Stimulated activated CD4-positive, alpha-beta T cell treated with anti-CD3 and anti-CD28 coated beads, Interleukin-4, amount 100 ng/mL, for 48 hours (primary cell): ENCODE measurements at regions not wholly inside any gene's neighbourhood (a gene's known extent, or its start where the extent isn't known, plus 50 kb on each side); places are given as distances from the start of the nearest gene placed in this dataset.
"Not testable (repeated sequence)": the region's sequence is repeated elsewhere in the genome, so short reads cannot be mapped to it uniquely, and the experiment has no call there.

Experiments used
- DNase-seq, 2 donors: peaks; one replicate each; pipeline ENCODE4 v3.0.0-alpha.2; 2020; ENCODE audit warnings: low read depth in 2 of 2

DNA sequence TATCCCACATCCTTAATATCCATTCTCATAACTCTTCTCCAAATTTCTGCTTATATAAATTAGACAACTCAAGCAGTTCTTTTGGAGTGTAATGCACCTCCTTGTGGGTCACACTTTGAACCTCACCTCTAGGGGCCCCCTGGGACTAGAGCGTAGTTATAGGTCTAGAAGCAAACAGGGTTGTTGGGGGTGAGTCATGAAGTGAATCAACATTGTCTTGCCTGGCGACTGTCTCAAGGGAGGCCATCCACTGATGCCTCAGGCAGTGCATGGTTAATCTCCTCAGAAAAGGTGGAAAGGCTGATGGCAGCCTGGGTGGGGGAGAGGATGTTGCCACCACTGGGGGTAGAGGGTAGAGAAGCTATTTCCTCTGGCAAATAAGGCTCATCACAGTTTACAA is 129.1 kb downstream of the TNFRSF21 start:
- no peak for DNase-seq

DNA sequence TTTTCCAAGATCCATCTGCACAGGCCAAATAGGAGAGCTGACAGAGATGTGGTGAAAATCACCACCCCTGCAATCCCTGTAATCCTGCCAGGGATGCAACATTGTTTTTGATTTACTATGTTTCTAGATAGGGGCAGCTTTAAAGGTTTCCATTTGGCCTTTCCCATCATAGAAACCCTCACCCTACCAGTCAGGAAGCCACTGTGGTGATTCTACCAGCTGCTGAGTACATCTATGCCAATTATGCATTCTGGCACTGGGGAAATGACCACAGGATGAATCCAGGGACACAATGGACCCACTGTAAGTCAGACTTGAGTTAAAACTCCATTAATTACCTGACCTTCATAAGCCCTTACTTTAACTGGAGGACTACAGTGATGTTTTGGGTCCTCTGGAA is 130.4 kb downstream of the TNFRSF21 start:
- no peak for DNase-seq

DNA sequence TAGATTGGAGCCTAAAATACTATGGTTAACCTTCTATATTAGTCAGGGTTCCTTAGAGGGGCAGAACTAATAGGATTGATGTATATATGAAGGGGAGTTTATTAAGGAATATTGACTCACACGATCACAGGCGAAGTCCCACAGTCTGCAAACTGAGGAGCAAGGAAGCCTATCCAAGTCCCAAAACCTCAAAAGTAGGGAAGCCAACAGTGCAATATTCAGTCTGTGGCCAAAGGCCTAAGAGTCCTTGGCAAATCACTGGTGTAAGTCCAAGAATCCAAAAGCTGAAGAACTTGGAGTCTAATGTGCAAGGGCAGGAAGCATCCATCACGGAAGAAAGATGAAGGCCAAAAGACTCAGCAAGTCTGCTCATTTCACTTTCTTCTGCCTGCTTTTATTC is 133.5 kb upstream of the ADGRF1 start:
- no peak for DNase-seq

DNA sequence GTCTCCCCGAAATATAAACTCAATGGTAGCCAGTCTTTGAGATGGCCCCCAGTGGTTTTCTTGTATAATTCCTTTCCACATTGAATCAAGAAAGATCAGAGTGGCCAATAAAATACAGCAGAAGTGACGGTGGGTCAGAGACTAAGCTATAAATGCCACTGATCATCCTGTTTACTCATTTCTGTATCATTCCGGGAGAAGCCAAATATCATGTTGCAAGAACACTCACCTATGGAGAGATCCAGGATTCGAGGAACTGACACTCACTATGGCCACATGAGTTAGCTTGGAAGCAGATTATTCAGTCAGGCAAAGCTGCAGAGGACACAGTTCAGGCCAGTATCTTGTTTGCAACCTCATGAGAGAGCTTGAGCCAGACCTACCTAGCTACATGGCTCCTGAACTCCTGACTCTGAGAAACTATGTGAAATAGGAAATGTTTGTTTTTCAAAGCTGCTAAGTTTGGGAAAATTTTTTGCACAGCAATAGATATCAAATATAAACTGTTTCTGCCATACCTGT is 132.4 kb upstream of the ADGRF1 start:
- no peak for DNase-seq

DNA sequence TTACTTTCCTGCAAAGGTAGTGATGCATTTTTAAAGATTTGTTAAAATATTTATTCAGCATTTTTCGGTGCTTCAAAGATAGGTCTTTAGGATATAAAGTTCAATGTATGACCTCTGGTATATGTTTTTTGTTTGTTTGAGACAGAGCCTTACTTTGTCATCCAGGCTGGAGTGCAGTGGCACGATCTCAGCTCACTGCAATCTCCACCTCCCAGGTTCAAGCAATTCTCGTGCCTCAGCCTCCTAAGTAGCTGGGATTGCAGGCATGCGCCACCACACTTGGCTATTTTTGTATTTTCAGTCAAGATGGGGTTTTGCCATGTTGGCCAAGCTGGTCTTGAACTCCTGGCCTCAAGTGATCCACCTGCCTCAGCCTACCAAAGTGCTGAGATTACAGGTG is 131.9 kb upstream of the ADGRF1 start:
- DNase-seq: not testable (repeated sequence)

DNA sequence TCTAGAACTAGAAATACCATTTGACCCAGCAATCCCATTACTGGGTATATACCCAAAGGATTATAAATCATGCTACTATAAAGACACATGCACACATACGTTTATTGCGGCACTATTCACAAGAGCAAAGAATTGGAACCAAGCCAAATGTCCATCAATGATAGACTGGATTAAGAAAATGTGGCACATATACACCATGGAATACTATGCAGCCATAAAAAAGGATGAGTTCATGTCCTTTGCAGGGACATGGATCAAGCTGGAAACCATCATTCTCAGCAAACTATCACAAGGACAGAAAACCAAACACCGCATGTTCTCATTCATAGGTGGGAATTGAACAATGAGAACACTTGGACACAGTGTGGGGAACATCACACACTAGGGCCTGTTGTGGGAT is 131.0 kb upstream of the ADGRF1 start:
- DNase-seq: not testable (repeated sequence)

DNA sequence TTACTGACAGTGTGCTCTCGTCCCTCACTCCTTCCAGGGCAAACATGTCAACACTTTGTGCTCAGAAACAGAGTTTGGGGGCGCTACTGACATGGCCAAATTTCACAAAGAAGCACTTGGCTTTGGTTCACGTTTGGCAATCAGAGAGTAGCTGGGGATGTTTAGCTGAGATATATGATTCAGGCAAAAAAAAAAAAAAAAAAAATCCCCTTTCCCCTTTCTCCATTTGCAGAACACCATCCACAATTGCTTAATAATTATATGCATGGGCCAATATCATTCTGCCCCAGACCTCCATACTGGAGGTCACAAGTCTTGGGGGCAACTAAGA is 128.4 kb upstream of the ADGRF1 start:
- no peak for DNase-seq

DNA sequence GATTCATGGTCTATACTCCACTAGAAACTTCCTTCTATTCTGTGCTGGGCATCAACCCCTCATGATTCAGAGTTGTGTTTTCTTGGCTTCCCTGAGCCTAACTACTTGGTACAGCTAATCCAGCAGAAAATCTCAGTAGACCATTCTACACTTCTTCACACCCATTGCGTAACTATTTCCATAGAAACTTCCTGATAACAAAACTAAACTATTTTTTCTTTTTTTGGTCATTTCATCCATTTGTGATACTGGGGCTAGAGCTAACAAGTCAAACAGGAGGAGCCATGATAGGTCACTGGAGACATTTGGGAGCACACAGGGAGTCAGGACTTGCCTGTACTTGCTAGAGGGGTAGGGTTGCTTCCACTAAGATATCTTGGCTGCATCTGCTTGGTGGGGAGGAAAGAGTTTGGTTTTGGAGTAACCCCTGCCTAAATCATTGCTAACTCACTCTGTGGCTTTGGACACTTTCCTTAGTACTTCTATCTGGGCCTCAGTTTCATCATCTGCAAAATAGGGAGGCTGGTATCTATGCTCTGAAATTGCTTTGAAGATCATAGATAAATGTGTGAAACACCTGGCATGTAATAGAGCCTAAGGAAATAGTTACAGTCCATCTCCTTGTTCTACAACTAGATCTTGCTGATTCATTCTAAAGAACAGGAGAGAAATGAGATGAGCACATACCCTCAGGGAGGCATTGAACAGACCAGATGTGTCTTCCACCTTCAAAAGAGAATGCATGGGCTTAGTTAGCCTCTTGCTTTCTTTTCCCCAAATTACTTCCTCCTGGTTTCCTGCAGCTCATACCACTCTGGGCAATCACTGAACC is 127.9 kb upstream of the ADGRF1 start:
- DNase-seq: no peak

DNA sequence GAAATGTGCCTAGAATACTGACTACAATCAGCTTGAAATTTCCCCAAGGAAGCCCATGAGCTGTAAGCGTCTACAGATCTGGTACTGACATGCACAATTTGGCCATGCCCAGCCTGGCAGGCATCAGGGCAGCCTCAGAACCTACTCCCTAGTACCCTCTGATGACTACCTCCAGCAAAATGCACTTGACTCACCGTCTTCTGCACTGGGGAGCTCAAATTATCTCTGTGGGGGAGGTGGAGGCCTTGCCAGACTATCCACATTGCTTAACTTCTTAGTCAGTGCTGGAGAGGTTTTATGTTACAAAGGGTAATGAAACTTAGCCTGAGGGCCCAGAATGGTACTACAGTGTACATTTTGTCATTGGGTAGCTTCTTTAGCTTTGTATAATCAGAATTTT is 126.0 kb upstream of the ADGRF1 start:
- DNase-seq: no peak

DNA sequence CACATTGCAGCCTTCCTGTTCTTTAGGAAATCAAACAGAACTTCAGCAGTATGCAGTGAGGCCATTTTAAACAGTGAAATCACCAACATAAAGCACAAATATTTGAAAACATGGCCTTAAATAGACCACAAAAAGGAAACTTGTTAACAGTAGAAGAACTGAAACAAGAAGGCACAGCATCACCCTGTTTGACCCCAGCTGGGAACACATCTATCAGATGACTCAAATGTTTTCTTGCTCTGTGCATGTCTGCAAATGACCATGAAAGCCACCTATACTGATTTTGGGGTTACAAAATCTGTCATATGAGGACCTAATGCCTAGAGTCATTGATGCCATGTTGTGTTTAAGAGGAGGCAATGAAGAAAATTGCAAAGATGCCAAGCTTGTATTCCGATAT is 123.8 kb upstream of the ADGRF1 start:
- no peak for DNase-seq

DNA sequence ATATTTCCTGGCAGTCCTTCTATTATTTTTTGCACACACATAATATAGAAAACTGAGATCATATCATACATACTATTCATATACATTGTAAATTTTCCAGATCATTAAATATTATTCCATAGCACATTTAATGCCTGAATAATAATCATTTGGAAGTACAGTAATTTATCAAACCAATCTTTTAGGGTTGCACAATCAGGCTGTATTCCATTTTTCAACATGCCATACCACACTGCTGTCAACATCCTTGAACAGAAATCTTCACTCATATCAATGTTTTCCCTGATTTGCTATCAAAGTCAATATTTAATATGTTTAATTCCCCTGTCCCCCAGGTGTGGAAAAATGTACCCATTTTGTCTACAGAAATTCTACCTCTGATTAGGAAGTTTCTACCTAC is 122.7 kb upstream of the ADGRF1 start:
- DNase-seq: no peak

DNA sequence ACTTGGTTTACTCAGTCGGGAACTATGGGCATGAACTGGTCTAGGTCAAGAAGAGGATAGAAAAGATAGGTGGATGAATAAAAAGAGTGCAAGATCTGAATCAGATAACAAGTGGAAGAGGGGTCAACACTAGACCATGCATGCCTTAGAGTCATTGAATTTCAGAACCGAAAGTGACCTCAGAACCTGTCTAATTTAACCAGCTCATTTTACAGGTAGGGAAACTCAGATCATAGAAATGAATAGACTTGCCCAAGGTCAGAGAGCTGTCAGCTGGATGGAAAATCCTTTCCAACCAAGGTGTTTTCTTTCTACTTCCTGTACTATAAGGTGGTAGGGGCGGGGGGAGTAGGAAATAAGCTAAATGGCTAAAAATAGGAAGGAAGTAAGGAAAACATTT is 121.4 kb upstream of the ADGRF1 start:
- no peak for DNase-seq

DNA sequence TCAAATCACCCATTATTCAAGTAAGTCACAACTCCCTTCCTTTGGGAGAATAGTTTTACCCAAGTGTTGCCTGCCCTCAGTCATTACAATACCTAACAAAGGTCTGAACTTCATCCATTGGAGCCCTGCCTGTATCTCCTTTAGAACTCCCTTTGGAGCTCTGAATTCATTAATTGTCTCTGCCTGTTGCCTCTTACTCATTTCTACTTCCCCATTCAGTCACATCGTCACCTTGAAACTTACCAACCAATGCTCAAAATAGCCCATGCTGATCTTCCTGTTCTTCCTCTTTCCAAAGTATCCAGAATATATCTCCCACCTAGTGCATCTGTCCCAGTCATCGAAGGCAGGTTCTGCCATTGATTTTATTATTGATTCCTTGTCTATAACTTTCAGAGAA is 120.7 kb upstream of the ADGRF1 start:
- DNase-seq: no peak

DNA sequence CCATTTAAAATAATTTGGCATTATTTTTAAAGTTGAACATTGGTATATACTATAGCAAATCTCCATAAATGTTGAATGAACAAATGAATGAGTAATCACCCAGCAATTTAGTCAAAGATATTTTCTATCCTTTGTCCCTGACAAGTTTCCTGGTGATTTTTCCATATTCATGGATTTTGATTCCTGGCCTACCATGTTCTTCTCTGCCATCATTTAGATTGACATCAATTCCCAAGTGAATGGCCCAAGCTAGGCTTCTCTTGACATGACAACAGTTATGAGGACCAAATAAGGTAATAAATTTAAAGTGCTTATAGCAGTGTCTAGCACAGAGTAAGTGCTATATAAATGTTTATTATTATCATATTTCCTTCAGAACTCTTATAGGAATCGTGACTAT is 120.1 kb upstream of the ADGRF1 start:
- DNase-seq: no peak

DNA sequence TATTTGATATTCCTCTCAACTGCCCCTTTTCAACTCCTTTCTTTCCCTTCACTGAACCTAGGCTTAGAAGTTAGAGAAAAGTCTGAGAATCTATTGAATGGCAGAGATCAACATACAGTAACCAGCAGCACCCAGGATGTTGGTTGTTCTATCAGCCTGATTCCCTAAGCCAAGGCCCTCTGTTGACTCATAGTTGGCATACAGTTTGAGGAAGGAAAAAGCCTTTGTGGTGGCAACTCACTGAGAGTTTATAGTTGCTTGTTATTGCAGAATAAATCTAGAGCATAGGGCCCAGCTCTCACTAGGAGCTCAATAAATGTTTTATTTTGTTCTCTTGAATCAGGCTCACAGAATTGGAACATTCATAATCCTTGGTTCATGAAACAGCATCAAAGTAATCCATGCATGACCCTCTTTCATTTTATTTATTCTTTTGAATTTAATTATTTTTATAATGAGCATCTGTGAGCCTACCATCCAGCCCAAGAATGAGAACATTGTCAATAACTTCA is 119.1 kb upstream of the ADGRF1 start:
- DNase-seq: no peak

DNA sequence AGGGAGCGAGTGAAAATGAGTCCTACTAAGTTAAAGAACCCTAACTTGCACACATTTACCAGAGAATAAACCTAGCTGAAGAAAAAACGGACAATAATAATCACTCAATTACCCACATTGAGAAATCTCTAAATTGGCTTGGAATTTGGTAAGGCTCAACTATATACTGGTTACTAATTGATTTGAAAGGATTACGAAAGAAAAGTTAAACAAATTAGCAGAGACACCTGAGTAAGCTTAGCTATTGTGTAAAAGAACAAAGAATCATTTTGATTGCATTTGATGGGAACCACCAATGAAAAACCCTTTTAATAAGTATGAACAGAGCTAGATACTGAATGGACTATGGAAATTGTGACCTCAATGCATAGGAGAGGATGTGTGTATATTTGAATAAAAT is 118.6 kb upstream of the ADGRF1 start:
- no peak for DNase-seq

DNA sequence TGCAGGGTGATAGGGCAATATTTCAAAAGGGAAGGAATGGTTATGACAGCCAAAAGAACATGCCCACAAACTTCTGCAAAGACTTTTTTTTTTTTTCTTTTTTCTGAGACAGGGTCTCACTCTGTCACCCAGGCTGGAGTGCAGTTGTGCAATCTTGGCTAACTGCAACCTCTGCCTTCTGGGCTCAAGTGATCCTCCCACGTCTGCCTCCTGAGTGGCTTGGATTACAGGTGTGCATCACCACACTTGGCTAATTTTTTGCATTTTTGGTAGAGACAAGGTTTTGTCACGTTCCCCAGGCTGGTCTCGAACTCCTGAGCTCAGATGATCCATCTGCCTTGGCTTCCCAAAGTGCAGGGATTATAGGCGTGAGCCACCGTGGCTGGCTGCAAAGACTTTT is 117.6 kb upstream of the ADGRF1 start:
- DNase-seq: no peak

DNA sequence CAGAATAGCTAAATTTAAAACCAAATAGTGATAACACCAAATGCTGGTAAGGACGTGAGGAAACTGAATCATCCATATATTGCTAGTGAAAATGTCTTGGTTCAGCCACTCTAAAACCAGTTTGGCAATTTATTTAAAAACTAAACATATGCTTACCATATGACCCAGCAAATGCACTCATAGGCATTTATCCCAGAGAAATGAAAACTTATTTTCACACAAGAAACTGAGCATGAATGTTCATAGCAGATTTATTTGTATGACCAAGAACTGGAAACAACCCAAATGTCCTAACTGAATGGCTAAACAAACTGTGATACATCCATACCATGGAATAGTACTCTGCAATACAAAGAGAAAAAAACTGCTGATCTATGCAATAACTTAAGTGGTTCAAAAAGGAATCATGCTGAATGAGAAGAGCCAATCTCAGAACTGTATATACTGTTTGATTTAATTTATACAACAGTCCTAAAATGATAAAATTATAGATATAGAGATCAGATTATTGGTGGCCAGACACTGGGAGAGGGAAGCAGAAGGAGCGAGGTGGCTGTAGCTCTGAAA is 115.6 kb upstream of the ADGRF1 start:
- no peak for DNase-seq

DNA sequence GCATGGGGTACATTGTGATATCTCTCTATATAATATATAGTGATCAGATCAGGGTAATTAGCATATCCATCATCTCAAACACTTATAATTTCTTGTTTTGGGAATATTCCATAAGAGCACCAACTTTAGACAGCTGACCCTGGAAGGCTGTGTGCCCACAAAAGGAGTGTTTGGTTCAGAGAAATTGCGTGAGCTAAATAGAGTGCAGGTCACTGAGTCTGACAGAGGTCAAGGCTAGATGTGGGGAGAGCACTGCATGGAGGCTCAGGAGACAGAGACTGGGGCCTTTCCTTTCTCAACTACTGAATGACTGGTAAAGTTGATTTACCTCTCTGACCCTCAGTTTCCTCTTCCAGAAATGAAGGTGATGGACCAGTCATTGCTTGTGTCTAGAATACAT is 114.9 kb upstream of the ADGRF1 start:
- DNase-seq: no peak

DNA sequence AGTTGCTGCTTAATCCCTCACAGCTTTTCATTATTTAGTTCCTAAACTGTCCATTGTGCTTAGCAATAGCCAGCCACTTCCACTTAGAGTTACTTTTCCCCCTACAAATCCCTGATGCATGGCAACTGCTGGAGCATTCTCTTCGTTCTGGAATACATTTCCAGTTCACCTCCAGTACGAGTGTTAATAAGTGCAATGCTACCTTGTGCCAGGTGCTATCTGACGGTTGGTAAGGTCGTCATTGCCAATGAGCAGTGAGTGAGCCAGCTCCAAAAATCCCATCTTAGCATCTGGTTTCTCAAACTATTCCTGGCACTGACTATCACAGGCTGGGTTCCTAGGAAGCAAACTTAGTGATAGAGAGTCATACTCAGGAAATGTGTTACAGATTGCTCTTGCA is 114.1 kb upstream of the ADGRF1 start:
- no peak for DNase-seq

DNA sequence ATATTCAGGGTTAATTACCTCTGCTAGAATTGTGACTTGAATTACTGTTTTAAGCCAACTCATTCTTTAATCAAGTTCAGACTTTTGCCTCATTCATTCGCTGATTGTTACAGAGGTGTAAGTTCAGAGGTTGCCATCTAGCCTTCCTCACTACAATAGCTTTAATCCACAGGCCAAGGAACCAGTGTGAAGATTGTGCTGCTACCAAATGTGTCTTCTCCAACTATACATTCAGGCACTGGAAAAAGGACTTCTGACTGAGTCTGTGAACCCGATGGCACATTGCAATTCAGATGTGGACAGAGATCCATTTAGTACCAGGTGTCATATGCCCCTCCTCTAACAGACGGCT is 111.2 kb upstream of the ADGRF1 start:
- DNase-seq: no peak

DNA sequence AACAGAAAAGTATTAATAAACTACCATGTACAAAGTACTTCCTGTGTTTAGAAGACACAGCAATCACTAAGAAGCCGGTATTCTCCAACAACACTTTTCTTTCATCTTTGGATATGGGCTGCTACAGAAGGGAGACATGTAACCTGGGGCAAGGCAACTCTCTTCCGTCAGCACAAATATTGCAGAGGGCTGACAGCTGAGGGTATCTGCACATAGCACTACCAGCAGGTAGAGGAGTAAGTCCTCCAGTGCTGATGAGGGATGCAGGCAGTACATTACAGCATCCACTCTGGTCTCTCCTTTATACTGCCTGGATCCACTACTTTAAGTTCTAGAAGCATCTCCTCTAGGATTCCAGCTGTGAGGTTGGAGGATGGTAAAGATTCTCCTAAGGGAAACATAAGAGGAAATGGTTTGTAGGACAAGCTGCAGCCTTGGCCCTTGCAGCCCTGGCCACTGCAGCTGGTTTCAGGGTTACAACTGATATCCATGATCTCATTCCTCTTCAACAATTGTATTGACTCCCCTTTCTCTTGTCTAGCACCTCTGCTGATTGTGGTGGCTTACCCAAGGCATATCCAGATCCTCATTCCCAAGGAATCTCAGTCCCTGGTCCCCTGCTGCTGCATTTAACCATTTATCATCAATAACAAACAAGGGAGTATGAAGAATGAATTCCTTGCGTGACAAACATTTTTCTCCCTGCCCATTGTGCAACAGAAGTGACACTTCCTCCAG is 110.7 kb upstream of the ADGRF1 start:
- DNase-seq: no peak
